Erythroblast (primary cell): ENCODE measurements at regions not wholly inside any gene's neighbourhood (a gene's known extent, or its start where the extent isn't known, plus 50 kb on each side); places are given as distances from the start of the nearest gene placed in this dataset.

ENCODE experiments used
- GATA1 ChIP-seq: IDR thresholded peaks from 2 replicates; pipeline ENCODE4 v1.6.1; 2011; ENCODE audit warnings: low read depth, mild to moderate bottlenecking, control low read depth, low read length, moderate library complexity
- POLR2A ChIP-seq: IDR thresholded peaks from 2 replicates; pipeline ENCODE4 v1.6.1; 2011; ENCODE audit warnings: mild to moderate bottlenecking, low read length

DNA sequence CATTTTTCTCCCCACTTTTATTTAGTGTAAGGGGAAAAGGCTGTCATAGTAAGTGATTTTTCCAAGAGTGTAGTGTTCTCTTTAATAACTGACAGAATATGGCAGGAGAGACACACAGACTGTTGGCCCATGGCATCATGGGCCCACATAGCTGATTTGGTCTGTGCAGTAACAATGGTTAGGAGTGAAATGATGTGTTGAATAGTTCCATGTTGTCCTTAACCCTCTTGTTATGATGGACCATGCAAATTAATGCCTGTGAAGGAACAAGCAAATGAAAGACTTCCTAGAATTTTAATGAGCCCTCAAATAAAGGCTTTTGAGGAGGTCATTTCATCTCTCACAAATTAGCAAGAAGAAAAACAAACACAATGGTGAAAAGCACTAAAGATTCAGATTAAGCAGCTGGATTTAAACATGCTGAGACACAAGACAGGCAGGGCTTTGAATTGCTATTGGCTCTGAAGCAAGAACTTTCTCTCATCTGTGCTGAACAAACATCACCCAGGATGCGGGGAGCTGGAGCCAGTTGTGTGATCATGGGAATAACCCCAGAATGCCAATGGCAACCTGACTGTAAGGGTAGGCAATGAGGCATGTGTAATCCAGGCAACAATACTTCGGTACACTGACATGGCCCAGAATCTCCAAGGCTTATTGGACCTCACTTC lies 136.7 kb upstream of the VEPH1 start:
- TF ChIP-seq POLR2A (no peak), GATA1 (no peak)
